Neural cell (in vitro differentiated cells): ENCODE measurements at regions not wholly inside any gene's neighbourhood (a gene's known extent, or its start where the extent isn't known, plus 50 kb on each side); places are given as distances from the start of the nearest gene placed in this dataset.

ENCODE experiments used
- POLR2AphosphoS5 ChIP-seq: IDR thresholded peaks from 2 replicates; pipeline ENCODE4 v1.6.1; 2012
- RAD21 ChIP-seq: fragments of 450-650 bp; conservative IDR thresholded peaks from 2 replicates; pipeline ENCODE4 v1.6.1; 2014; ENCODE audit warnings: antibody characterized with exemption, mild to moderate bottlenecking, moderate library complexity

GRCh38 chr2:17995593-17995992, 117.1 kb downstream of the KCNS3 start:
- TF ChIP-seq RAD21 (no peak), POLR2AphosphoS5 (no peak)
